GM04504 (cell line): ENCODE measurements at regions not wholly inside any gene's neighbourhood (a gene's known extent, or its start where the extent isn't known, plus 50 kb on each side); places are given as distances from the start of the nearest gene placed in this dataset.
A peak's percentile ranks its signal among the peaks of the same experiment; 100 is the strongest.
"Not testable (repeated sequence)": the region's sequence is repeated elsewhere in the genome, so short reads cannot be mapped to it uniquely, and the experiment has no call there.

Source experiments
- DNase-seq: peaks from one replicate; pipeline ENCODE4 v3.0.0-alpha.2; 2012; ENCODE audit warnings: low read depth

DNA sequence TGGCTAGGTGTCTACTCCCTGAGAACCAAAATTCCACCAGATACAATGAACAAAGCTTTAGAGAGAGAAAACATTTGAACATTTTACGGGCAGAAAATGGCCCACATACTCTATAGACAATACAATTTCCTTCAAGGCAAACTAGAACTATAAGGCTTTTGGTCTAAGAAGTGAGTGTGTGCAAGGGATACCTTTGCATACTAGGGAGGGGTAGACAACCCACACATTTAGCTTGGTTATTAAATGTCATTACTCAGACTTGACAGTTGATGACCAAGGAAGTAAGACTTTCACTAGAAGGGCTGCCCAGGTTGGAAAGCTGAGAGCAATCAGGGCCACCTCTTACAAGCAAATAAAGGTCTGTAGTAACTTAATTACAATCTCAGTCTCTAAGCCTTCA, 64.0 kb upstream of the PLEKHM1 start:
- not testable (repeated sequence) for DNase-seq

DNA sequence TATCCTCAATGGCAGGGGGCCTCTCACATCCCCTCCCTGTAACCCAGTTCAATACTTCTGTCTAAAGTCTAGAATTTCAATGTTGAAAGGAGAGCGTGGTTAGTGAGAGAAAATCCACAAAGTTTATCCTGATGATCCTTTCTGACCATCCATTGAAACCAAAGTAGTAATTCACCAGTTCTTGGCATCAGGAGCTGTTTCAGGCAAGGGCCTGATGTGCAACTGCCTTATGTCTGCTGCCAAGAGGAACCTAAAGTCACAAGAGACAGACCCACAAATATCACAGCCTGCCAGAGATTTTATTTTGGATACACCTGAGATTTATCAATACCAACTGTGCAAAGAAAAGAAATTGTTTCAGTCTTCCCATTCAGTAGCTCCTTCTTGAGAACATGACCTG, 68.3 kb upstream of the PLEKHM1 start:
- not testable (repeated sequence) for DNase-seq

DNA sequence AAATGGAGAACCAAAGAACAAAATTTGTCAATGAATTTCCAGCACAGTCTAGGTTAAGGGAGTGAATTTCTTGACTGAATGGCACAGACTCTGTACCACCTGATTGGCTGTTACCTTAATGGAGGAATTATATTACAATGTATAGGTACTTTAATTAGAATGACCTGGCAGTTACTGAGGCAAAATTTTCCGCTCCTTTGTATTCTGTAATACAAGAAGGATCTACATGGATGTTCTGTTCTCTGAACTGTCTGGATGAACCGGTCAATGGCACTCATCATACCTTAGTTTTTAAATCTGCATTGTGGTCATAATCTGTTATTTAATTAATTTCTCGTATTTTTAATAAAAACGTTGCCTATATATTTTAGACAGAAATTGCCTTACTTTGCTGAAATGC, 72.3 kb upstream of the PLEKHM1 start:
- DNase-seq: not testable (repeated sequence)

DNA sequence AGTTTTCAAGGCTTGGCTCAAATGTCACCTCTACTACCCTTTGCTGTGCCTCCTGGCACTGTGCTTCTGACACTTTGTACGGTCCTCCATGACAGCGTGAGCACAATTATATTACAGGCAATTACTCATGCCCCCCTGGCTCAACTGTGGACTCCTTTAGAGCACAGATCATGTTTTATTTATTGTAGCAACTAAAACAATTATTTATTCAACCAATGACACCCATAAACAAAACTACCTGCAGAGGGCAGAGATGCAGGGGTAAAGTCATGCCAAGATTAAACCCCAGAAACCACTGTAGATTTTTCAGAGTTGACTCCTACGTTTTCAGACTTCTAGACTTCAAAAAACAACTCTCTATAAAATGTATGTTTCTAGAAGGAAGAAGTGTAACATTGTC, 72.8 kb upstream of the PLEKHM1 start:
- DNase-seq: not testable (repeated sequence)

DNA sequence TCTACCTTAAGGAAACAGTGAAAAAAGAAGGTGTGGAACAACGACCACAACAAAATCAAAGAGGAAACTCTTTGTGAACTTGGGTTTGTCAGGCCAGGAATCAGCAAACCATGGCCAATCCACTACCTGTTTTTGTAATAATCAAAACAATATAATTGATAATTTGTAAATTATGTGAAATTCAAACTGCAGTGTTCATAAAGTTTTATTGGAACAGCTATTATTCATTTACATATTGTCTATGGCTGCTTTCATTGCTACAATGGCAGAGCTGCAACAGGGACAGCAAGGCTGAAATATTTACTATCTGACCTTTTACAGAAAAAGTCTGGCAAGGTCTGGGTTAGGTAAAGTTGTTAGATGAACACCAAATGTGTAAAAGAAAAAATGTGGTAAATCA, 77.8 kb upstream of the PLEKHM1 start:
- DNase-seq: not testable (repeated sequence)

DNA sequence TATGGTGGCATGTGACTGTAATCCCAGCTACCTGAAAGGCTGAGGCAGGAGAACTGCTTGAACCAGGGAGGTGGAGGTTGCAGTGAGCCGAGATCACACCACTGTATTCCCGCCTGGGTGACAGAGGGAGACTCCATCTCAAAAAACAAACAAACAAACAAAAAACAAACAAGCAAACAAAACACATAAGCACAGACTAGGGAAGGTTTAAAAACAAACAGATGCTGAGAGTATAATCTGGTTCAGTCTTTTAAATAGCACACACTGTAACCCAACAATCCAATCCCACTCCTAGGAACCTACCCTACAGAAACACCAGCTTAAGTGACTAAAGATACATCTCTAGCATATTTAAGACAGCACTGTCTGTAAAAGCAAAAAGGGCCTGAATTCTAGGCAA, 82.8 kb upstream of the PLEKHM1 start:
- DNase-seq: not testable (repeated sequence)

- peak; percentile 35 for DNase-seq
These were observed 83.6 kb upstream of the PLEKHM1 start for GRCh38 chr17:45573924-45574770.

- no peak for DNase-seq
These were observed 84.8 kb upstream of the PLEKHM1 start for GRCh38 chr17:45575126-45575885.

DNA sequence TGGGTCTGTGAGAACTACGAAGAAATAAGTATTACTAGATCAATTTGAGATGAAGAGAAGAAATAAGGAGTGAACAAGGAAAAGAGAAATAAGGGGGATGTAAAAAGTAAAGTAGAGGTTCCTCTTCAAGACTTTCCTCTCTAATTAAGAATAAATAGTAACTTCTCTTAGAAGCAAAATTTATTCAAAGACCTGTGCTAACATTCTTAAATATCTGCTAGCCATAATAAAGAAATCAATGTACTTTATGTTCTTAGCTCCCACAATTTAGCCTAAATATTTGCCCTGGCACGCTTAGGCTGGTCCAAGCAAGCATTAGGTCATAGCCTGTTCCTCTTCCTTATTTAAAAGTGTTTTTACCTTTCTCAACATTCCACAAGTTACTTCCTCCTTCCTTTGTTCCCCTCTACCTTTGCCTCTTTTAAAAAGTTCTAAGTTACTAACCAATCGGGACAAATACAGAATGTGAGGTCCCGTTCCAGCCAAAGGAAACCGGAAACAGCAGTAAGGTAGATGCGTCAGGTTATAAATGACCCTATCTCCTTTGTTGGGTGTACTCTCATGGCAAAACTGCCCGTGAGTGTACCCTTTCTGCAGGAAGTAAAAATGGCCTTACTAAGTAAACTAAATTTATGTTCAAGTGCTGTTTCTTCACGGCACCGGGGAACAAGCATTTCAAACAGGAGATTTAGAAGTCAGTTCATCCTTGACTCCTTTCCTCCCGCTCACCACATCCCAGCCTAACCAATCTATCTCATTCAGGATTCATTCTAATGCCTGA, 86.2 kb upstream of the PLEKHM1 start:
- not testable (repeated sequence) for DNase-seq

DNA sequence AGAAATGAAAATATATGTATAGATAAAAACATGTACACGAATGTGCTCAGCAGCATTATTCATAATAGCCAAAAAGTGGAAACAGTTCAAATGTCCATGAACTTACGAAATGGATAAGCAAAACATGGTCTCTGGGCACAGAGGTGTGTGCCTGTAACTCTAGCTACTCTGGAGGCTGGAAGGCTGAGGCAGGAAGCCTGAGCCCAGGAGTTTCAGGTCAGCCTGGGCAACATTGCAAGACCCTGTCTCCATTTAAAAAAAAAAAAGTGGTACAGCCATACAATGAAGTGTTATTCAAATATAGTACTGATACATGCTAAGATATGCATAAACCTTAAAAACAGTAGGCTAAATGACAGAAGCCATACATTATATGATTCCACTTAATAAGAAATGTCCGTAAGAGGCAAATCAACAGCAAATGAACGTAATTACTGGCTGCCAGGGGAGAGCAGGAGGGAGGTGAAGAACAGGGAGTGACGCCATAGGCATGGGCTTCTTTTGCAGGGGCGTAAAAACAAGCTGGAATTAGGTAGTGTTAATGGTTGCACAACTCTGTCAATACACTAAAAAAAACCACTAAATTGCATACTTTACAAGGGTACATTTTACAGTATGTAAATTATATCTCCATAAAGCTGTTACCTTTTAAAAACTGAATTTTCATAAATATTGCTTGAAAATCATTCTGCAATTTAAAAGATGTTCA, 87.2 kb upstream of the PLEKHM1 start:
- no peak for DNase-seq

- no peak for DNase-seq
These were observed 88.3 kb upstream of the PLEKHM1 start for GRCh38 chr17:45578516-45579455.

GRCh38 chr17:45579529-45580495, 89.3 kb upstream of the PLEKHM1 start:
- no peak for DNase-seq

DNA sequence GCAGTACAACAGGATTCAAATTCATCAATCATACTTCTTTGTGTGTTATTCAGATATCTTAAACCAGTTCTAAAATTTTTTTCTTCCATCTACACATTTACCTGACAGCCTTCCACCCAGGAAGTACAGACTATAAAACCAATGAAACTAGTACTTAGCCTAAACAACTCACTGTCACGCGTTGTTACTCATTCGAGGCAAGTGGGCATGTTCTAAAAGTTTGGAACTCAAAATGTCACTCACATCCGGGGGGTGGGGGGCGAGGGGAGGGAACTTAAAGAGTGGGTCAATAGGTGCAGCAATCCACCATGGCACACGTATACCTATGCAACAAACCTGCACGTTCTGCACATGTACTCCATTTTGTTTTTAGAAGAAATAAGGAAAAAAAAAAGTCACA, 90.4 kb upstream of the PLEKHM1 start:
- DNase-seq: no peak

DNA sequence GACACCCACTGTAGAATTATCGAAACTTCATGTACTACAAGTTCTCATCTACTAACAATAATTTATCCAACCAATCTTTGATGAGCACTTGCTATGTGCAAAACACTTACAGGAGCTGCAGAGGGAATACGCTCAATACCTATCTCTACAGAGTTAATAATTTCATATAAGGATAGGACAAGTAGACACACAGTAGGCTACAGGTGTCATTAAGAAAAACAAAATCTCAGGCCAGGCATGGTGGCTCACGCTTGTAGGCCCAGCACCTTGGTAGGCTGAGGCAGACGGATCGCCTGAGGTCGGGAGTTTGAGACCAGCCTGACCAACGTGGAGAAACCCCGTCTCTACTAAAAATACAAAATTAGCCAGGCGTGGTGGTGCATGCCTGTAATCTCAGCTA, 91.3 kb upstream of the PLEKHM1 start:
- DNase-seq: no peak

GRCh38 chr17:45584092-45585036, 93.8 kb upstream of the PLEKHM1 start:
- DNase-seq: peak; percentile 17

GRCh38 chr17:45585037-45585733, 94.7 kb upstream of the PLEKHM1 start:
- peak; percentile 51 for DNase-seq

GRCh38 chr17:45585794-45586650, 95.5 kb upstream of the PLEKHM1 start:
- not testable (repeated sequence) for DNase-seq
